Fibroblast of skin of right biceps (primary cell): ENCODE measurements at regions not wholly inside any gene's neighbourhood (a gene's known extent, or its start where the extent isn't known, plus 50 kb on each side); places are given as distances from the start of the nearest gene placed in this dataset.
A peak's percentile ranks its signal among the peaks of the same experiment; 100 is the strongest.
"Not testable (repeated sequence)": the region's sequence is repeated elsewhere in the genome, so short reads cannot be mapped to it uniquely, and the experiment has no call there.

Experiments used
- DNase-seq: peaks from one replicate; pipeline ENCODE4 v3.0.0-alpha.2; 2013

- DNase-seq: no peak
Measured at GRCh38 chr2:67313536-67313935, 83.6 kb upstream of the ETAA1 start.

DNA sequence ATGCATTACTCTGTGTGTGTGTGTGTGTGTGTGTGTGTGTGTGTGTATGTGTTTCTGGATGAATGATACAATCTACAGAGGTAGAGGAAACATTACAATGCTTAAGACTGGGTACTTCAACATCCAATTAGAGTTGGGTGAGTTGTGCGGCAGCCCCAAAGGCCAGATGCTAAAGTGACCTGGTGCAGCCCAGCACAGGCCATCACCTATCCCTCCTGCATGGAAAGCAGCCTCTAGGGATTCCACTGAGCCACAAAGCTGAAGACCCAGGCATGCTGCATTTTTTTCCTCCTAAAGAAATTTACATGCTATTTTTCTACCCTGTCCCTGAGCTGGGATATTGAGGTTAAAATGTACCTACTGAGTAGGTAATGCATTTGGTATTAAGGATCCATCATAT, 79.1 kb upstream of the ETAA1 start:
- no peak for DNase-seq

DNA sequence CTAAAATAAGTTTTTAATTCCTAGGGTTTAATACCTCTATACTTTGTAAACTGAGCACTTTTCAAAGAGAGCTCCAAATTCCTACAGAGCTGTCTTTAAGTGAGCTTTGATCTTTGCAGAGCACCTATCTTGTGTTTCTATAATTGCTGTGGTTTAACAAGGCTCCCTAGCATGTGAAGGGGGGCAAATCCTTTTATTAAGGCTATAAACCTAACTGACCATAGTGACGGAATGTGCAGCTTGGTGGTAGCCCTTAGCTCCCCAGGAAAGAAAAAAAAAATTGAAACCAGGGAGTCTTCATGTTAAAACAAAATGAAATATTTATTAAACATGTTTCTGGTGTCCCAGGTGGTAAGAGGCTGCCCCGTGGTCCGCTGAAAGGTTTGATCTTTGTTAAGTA, 78.6 kb upstream of the ETAA1 start:
- DNase-seq: no peak

DNA sequence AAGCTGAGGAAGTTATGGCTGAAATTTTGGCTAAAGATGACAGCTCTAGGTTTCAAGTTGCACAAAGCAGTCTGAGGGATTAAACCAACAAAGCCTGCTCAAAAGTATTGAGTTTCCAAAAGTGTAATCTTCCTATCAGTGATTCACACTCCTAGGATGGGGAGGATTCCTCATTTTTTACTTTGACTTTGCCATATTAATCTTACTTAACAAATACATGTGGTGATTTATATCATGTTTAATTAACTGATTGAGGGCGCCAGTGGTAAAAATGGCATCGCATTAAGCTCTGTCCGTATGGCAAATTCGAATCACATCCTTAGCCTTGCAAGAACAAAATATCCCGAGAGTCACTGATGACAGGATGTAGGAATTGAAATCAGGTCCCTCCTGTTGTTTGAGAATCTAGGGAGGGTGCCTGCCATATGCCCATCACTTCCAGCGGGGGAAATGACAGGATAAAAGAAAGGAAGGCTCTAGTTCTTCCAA, 78.1 kb upstream of the ETAA1 start:
- peak; percentile 35 for DNase-seq

DNA sequence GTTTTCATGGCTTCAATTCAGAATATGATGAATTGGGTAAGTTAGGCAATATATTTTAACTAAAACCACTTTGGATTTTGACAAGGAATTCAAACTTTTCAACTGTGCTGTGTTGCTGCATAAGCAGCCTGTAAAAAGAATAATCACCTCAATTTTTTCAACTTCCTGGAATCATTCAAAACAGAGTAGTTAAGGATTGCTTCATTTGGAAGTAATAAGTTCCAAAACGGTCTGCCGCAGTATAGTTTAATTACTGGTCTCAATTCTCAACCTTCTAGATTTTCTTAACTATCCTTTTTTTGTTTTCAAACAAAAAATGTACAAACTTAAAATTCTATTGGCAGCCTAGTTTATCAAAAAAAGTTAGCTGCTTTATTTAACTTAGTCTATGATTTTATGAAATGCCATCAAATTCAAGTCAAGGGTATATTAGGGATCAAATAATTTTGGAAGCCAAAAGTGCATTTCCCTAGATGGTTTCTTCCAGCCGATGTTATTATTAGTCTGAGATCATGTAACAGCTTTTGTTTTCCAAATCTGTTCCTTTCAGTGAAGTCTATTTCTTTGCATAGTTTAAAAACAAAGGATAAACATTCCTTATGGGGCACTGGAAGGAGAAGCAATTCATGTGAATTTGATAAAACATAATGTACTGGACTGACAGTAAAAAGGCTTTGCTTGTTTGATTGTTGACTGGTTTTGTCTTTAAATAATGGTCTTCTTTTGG, 76.1 kb upstream of the ETAA1 start:
- DNase-seq: no peak

DNA sequence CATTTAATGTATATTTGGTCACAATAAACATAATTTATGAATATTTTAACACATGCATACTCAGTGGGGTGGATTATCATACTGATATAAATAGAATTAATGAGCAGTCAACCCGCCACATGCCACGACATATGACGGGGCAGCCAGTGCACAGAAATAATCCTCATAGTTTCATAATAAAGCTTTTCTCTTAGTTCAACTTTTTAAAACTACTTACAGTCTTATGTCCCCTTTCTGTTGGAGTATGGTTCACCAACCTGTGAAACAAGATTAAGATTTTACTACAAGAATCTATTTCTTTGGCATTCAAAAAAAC, 75.6 kb upstream of the ETAA1 start:
- DNase-seq: no peak

DNA sequence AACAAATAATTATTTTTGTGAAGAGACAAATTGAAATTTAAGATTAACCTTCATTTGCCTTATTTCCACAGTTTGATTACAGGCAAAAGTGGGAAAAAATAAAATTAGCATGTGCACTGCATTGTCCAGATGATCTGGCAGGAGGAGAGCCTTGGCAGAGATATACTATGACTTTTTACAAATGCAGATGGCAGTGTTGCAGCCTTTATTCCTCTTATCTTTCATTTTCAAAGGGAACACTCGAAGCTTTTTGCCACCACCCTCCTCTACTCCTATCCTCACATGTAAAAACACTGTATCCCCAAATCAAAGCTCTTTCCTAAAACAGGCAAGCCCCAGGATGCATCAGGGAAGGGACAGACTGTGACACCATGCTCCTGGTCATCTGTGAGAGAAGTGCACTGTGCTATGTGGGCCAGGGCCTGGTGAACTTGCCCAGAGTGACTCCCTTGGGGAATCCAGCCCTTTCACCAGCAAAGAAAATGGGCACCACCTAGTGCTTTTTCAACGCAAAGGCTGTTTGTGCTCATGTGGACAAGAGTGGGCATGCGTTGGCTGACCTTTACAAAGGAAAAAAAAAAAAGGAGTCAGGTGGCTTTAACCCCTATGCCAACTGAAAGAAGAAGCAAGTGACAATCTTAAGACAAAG, 74.7 kb upstream of the ETAA1 start:
- DNase-seq: peak; percentile 20

- DNase-seq: no peak
Measured at GRCh38 chr2:67323209-67323991, 73.7 kb upstream of the ETAA1 start.

- no peak for DNase-seq
Measured at GRCh38 chr2:67329513-67329912, 67.6 kb upstream of the ETAA1 start.

- no peak for DNase-seq
Measured at GRCh38 chr2:67329951-67330350, 67.2 kb upstream of the ETAA1 start.

DNA sequence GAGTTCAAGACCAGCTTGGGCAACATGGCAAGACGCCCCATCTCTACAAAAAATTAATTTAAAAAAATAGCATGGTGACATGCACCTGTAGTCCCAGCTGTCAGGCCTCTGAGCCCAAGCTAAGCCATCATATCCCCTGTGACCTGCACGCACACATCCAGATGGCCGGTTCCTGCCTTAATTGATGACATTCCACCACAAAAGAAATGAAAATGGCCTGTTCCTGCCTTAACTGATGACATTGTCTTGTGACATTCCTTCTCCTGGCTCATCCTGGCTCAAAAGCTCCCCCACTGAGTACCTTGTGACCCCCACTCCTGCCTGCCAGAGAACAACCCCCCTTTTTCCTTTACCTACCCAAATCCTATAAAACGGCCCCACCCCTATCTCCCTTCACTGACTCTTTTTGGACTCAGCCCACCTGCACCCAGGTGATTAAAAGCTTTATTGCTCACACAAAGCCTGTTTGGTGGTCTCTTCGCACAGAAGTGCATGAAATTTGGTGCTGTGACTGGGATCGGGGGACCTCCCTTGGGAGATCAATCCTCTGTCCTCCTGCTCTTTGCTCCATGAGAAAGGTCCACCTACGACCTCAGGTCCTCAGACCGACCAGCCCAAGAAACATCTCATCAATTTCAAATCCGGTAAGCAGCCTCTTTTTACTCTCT, 65.6 kb upstream of the ETAA1 start:
- not testable (repeated sequence) for DNase-seq

DNA sequence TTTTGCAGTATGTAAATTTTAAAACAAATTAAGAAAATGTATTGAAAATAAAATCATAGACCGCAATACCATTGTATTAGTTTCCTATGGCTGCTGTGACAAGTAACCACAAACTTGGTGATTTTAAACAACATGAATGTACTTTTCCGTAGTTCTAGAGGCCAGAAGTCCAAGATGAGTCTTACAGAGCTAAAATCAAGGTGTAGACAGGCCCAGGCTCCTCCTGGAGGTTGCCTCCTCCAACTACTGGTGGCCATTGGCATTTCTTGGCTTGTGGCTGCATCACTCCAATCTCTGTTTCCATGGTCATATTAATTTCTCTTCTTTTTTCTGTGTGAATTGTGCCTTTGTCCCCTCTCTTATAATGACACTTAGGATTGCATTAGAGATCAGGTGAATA, 59.2 kb upstream of the ETAA1 start:
- DNase-seq: no peak

- no peak for DNase-seq
Measured at GRCh38 chr2:67338601-67339233, 58.4 kb upstream of the ETAA1 start.

DNA sequence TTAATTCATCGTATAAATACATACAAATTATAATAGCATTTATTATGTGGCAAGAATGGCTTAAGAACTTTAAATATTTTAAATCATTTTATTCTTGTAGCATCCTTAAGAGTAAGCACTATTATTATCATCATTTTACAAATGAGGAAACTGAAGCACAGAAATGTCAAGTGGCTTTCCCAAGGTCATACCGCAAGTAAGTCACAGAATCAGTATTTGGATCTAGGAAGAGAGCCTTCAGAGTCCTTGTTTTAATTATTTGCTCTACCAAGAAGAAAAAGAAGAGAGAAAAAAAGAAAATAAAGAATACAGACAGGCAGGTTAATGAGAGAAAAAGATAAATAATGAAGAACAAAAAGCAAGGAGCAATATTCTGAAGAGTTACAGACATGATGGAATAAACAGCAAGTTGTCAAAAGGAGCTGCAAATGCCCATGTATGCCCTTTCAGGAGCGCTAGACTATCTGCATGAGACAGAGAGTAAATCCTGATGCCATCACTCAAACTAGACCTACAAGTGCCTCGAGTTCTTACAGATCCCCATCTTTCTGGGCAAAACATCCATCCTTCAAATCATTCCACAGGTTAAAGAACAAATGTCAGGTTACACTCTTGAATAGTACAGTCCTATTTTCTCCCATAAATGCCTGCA, 57.8 kb upstream of the ETAA1 start:
- no peak for DNase-seq

DNA sequence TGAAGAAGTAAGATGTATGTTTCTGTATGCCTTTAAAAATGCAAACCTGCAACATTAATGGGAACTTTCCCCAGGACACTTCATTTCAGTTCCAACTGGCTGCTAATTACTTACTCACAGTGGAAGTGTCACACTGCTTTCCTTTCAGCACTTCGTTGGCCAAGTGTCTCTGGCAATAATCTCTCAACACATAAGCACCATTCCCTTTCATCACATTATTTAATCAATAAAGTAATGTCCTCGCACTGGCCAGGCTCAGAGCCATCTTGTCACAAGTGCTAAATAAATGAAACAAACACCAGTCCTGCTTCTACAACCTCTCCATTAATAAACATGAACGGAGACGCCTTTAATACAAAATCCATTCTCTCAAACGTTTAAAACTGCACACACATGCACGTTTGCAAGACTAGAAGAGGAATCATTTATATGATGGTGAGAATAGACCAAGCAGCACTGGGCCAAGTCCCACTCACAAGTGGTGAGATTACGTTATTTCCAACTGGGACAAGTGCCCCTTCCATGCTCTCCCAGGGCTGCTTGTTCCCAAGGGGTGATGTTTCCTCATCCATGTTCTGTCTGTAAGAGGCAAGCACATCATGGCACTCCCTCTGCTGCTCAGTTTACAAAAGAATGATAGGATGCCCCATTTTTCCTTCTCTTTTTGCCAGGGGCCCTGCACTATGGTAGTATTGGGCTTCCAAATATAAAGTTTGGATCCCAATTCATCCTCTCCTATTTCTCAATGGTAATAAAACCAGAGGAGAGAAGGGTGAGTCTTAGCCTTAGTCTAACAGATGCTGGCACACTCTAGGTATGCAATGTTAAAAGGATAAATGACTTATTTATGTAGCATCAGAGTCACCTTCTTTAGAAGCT, 56.8 kb upstream of the ETAA1 start:
- no peak for DNase-seq

DNA sequence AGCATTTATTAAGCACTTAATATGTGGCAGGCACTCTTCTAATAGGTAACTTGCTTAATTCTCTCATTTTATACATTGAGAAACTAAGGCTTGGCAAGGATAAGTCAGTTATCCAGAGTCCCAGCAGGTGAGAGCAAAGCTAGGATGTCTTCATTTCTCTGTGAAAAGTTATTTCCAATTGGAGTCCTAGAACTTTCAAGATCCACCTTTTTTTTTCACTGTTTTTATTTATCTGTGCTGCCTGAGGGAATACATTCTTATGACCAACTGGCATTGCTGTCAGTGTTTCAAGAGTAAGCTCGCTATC, 56.2 kb upstream of the ETAA1 start:
- no peak for DNase-seq

GRCh38 chr2:67341336-67341735, 55.8 kb upstream of the ETAA1 start:
- DNase-seq: no peak

- DNase-seq: no peak
Measured at GRCh38 chr2:67342394-67342793, 54.7 kb upstream of the ETAA1 start.

GRCh38 chr2:67346718-67347407, 50.3 kb upstream of the ETAA1 start:
- peak; percentile 24 for DNase-seq
